ENCODE measurements at regions not wholly inside any gene's neighbourhood (a gene's known extent, or its start where the extent isn't known, plus 50 kb on each side); places are given as distances from the start of the nearest gene placed in this dataset.

GRCh38 chr4:132818091-132818490 is 331.0 kb upstream of the PCDH10 start:
- TF ChIP-seq CTCF (IDR thresholded peaks at IDR 0.05) (no peak), POLR2A (IDR thresholded peaks at IDR 0.05) (no peak)

Measured in breast epithelium (tissue), 3 donors.